ENCODE measurements at regions not wholly inside any gene's neighbourhood (a gene's known extent, or its start where the extent isn't known, plus 50 kb on each side); places are given as distances from the start of the nearest gene placed in this dataset.
"Not testable (repeated sequence)": the region's sequence is repeated elsewhere in the genome, so short reads cannot be mapped to it uniquely, and the experiment has no call there.

DNA sequence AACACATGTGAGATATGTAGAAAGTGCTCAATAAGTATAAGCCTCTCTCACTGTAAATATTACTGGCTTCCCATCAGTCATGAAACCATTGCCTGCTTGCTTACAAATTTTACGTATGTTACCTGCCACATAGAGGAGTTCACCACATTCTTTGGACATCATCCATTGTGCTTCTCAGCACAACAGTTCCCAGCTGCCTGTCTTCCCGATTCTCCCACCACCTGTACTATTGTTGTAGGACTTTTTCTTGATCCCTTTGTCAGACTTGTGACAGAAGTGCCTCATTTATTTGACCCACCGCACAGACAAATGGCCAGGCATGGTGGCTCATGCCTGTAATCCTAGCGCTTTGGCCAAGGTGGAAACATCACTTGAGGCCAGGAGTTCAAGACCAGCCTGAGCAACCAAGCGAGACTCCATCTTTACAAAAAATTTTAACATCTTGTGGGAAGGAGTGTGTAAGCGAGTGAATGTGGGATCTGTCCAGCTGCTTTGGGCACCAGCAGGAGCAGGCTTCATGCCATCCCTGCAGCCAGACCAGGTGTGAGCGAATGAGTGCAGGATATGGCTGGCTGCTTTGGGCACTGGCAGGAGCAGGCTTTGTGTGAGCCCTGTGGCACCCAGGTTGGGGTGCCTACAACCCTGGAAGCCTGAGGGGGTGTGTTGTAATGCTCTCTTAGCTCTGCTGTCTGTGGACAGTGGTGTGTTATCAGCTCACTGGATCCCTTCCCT, 139.9 kb upstream of the ELL2 start:
- no peak overlapping the region for H3K4me2 ChIP-seq (replicated peaks; ENCODE audit: extremely low read depth, low read length, poor library complexity, severe bottlenecking)
- DNase-seq = no peak
- no peaks in the 10 kb centered on the region for H3K27me3 ChIP-seq (ENCODE audit: control insufficient read depth in 2 of 2, insufficient read depth in 2 of 2, low read length in 2 of 2)
- no peak overlapping the region for H2AFZ ChIP-seq (ENCODE audit: insufficient read depth, low read depth, low read length, poor library complexity, severe bottlenecking)
- 97% methylated on average over 5 of the region's 7 CpGs for WGBS (ENCODE audit: insufficient coverage)
- no peaks in the 10 kb centered on the region for H3K4me1 ChIP-seq (ENCODE audit: control insufficient read depth in 1 of 2, insufficient read depth in 2 of 2, low read length in 2 of 2)
- no peak overlapping the region for H3K4me3 ChIP-seq (replicated peaks in 1 of 3; ENCODE audit: low read depth in 2 of 3, low read length in 3 of 3)
- peaks cover 0 to 3% of the 10 kb centered on the region in 2 donors for H3K36me3 Mint-ChIP-seq
- peaks cover 0 to 2% (median 2%) of the 10 kb centered on the region in 3 donors for H3K27me3 Mint-ChIP-seq (ENCODE audit: low read depth in 3 of 3)
- no peaks in the 10 kb centered on the region for H3K4me1 Mint-ChIP-seq
- no peaks in the 10 kb centered on the region for H3K79me2 ChIP-seq (ENCODE audit: insufficient read depth, low read length)
- no peak overlapping the region for H3K27ac Mint-ChIP-seq
- H3K27ac ChIP-seq (ENCODE audit: low read depth in 1 of 2, low read length in 2 of 2) = no peak overlapping the region
- H3K9me3 ChIP-seq (replicated peaks in 1 of 2; ENCODE audit: control insufficient read depth in 1 of 2, insufficient read depth in 1 of 2, low read length in 2 of 2) = no peaks in the 10 kb centered on the region
- H3K4me3 Mint-ChIP-seq = no peak overlapping the region
- no peak for TF ChIP-seq CTCF (IDR thresholded peaks at IDR 0.05)
- no peaks in the 10 kb centered on the region for H4K20me1 ChIP-seq (ENCODE audit: insufficient read depth, low read length)
- peaks cover 4 to 16% (median 6%) of the 10 kb centered on the region in 7 donors for H3K9me3 Mint-ChIP-seq
- no peaks in the 10 kb centered on the region for H3K36me3 ChIP-seq (replicated peaks in 1 of 2; ENCODE audit: control insufficient read depth in 1 of 2, insufficient read depth in 2 of 2, low read length in 2 of 2)
- intact Hi-C loops (cut with micrococcal nuclease) = no loop called here
- H3K9ac ChIP-seq (ENCODE audit: insufficient read depth, low read length, poor library complexity, severe bottlenecking) = no peak overlapping the region

GRCh38 chr5:96097488-96097887, 135.8 kb upstream of the ELL2 start:
- H3K36me3 ChIP-seq (replicated peaks in 1 of 2; ENCODE audit: control insufficient read depth in 1 of 2, insufficient read depth in 2 of 2, low read length in 2 of 2); H3K9ac ChIP-seq (ENCODE audit: insufficient read depth, low read length, poor library complexity, severe bottlenecking); H3K79me2 ChIP-seq (ENCODE audit: insufficient read depth, low read length); H3K27me3 Mint-ChIP-seq (ENCODE audit: low read depth in 3 of 3); H3K27ac ChIP-seq (ENCODE audit: low read depth in 1 of 2, low read length in 2 of 2); H4K20me1 ChIP-seq (ENCODE audit: insufficient read depth, low read length); H3K4me1 Mint-ChIP-seq; DNase-seq; H3K27ac Mint-ChIP-seq; H3K4me1 ChIP-seq (ENCODE audit: control insufficient read depth in 1 of 2, insufficient read depth in 2 of 2, low read length in 2 of 2); H2AFZ ChIP-seq (ENCODE audit: insufficient read depth, low read depth, low read length, poor library complexity, severe bottlenecking); intact Hi-C loops (cut with micrococcal nuclease); H3K4me3 Mint-ChIP-seq; H3K27me3 ChIP-seq (ENCODE audit: control insufficient read depth in 2 of 2, insufficient read depth in 2 of 2, low read length in 2 of 2); H3K9me3 ChIP-seq (replicated peaks in 1 of 2; ENCODE audit: control insufficient read depth in 1 of 2, insufficient read depth in 1 of 2, low read length in 2 of 2); H3K36me3 Mint-ChIP-seq; H3K4me2 ChIP-seq (replicated peaks; ENCODE audit: extremely low read depth, low read length, poor library complexity, severe bottlenecking); H3K4me3 ChIP-seq (replicated peaks in 1 of 3; ENCODE audit: low read depth in 2 of 3, low read length in 3 of 3): not testable (repeated sequence)
- H3K9me3 Mint-ChIP-seq = peaks cover 0 to 11% (median 3%) of the 10 kb centered on the region in 7 donors
